ENCODE measurements at regions not wholly inside any gene's neighbourhood (a gene's known extent, or its start where the extent isn't known, plus 50 kb on each side); places are given as distances from the start of the nearest gene placed in this dataset.
"Not testable (repeated sequence)": the region's sequence is repeated elsewhere in the genome, so short reads cannot be mapped to it uniquely, and the experiment has no call there.

DNA sequence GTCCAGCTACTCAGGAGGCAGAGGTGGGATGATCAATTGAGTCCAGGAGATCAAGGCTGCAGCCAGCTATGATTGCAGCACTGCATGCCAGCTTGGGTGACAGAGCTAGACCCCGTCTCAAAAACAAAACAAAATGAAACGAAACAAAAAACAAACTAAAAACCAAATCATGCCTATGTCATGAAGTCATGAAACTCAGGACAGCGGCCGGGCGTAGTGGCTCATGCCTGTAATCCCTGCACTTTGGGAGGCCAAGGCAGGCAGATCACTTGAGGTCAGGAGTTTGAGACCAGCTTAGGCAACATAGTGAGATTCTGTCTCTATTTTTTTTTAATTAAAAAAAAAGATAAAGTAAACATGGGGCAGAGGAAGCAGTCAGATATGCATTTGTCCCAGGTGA is 472.6 kb downstream of the GOLGA6L6 start:
- H3K4me3 Mint-ChIP-seq; H3K36me3 Mint-ChIP-seq; DNase-seq; H3K4me1 Mint-ChIP-seq; H3K27ac Mint-ChIP-seq; H3K27me3 Mint-ChIP-seq (ENCODE audit: low read depth in 3 of 3); H3K9me3 Mint-ChIP-seq: not testable (repeated sequence)

GRCh38 chr15:20066173-20066572 is 475.4 kb downstream of the GOLGA6L6 start:
- H3K4me3 Mint-ChIP-seq; H3K27ac Mint-ChIP-seq; H3K36me3 Mint-ChIP-seq; DNase-seq; H3K4me1 Mint-ChIP-seq; H3K9me3 Mint-ChIP-seq; H3K27me3 Mint-ChIP-seq (ENCODE audit: low read depth in 3 of 3): not testable (repeated sequence)

- not testable (repeated sequence) for H3K36me3 Mint-ChIP-seq, DNase-seq
These were observed 476.1 kb downstream of the GOLGA6L6 start for GRCh38 chr15:20065508-20065907.

GRCh38 chr15:20063167-20063566 is 478.4 kb downstream of the GOLGA6L6 start:
- H3K27me3 Mint-ChIP-seq (ENCODE audit: low read depth in 3 of 3); DNase-seq; H3K36me3 Mint-ChIP-seq; H3K4me3 Mint-ChIP-seq; H3K9me3 Mint-ChIP-seq; H3K4me1 Mint-ChIP-seq; H3K27ac Mint-ChIP-seq: not testable (repeated sequence)

More at GRCh38 chr15:20065508-20065907, 476.1 kb downstream of the GOLGA6L6 start:
- H3K4me1 Mint-ChIP-seq; H3K27ac Mint-ChIP-seq; H3K4me3 Mint-ChIP-seq; H3K27me3 Mint-ChIP-seq (ENCODE audit: low read depth in 3 of 3); H3K9me3 Mint-ChIP-seq: not testable (repeated sequence)

DNA sequence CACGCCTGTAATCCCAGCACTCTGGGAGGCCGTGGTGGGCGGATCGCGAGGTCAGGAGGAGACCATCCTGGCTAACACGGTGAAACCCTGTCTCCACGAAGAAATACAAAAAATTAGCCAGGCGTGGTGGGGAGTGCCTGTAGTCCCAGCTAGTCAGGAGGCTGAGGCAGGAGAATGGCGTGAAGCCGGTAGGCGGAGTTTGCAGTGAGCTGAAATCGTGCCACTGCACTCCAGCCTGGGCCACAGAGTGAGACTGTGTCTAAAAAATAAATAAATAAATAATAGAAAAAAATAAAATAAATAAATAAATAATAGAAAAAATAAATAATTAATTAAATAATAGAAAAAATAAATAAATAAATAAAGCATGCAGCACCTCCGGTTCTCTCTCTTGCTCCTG is 480.8 kb downstream of the GOLGA6L6 start:
- not testable (repeated sequence) for H3K36me3 Mint-ChIP-seq; H3K27ac Mint-ChIP-seq; DNase-seq; H3K4me3 Mint-ChIP-seq; H3K4me1 Mint-ChIP-seq; H3K27me3 Mint-ChIP-seq (ENCODE audit: low read depth in 3 of 3); H3K9me3 Mint-ChIP-seq

DNA sequence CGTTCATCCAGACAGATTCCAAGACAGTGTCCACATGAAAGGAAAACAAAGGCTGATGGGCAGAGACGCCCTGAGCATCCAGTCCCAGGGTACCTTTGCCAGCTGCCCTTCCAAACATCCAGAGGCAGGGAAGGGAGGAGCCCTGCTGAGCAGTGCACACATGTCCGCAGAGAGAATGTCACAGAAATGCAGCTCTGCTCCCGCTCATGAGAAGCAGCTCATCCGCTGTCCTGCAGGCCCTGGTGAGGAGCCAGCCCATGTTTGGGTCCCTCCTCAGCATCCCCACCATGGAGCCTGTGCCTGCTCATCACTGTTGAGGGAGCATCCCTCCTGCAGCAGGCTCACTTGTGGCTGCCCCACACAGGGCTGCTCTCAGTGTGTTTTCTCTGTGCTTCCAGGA is 484.7 kb downstream of the GOLGA6L6 start:
- not testable (repeated sequence) for H3K36me3 Mint-ChIP-seq; H3K4me3 Mint-ChIP-seq; H3K27ac Mint-ChIP-seq; DNase-seq; H3K4me1 Mint-ChIP-seq; H3K27me3 Mint-ChIP-seq (ENCODE audit: low read depth in 3 of 3); H3K9me3 Mint-ChIP-seq

DNA sequence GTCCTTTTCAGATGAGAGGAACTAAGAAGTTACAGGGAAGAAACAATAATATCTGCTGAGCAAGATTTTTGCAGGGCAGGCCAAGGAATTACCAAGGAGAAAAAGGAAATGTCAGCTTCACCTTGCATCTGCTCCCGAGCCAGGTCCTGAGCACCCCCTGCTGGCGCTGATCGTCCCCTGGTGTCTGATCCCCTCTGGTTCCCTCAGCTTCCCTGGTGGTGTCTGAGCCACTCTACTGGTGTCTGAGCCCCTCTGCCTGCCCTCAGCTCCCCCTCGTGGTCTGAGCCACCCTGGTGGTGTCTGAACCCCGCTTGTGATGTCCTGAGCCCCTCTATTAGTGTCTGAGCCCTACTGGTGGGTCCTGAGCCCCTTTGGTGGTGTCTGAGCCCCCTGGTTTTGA is 485.7 kb downstream of the GOLGA6L6 start:
- not testable (repeated sequence) for H3K27ac Mint-ChIP-seq; H3K4me3 Mint-ChIP-seq; DNase-seq; H3K4me1 Mint-ChIP-seq; H3K9me3 Mint-ChIP-seq; H3K36me3 Mint-ChIP-seq; H3K27me3 Mint-ChIP-seq (ENCODE audit: low read depth in 3 of 3)

GRCh38 chr15:20048189-20048588 is 493.4 kb downstream of the GOLGA6L6 start:
- H3K4me1 Mint-ChIP-seq; H3K27ac Mint-ChIP-seq; H3K9me3 Mint-ChIP-seq; H3K4me3 Mint-ChIP-seq; DNase-seq; H3K27me3 Mint-ChIP-seq (ENCODE audit: low read depth in 3 of 3); H3K36me3 Mint-ChIP-seq: not testable (repeated sequence)

DNA sequence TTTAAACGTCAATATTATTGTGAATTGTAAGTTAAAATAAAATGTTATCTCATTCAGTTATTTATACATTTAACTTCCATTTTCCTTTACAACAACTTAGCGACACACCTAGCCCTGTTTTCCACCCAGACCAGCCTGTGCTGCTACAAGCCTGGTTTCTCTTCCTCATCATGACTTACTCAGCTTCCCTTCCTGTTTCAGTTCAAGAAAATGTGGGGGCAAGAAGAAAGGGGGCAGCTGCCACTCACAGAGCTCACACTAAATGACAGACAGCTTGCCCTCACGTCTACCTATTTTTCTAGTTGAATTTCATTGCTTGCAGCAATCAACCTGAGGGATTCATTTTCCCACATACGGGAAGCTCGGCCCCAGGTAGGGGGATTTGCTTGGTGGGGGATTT is 496.4 kb downstream of the GOLGA6L6 start:
- not testable (repeated sequence) for H3K4me3 Mint-ChIP-seq; H3K4me1 Mint-ChIP-seq; H3K36me3 Mint-ChIP-seq; H3K9me3 Mint-ChIP-seq; DNase-seq; H3K27ac Mint-ChIP-seq; H3K27me3 Mint-ChIP-seq (ENCODE audit: low read depth in 3 of 3)

DNA sequence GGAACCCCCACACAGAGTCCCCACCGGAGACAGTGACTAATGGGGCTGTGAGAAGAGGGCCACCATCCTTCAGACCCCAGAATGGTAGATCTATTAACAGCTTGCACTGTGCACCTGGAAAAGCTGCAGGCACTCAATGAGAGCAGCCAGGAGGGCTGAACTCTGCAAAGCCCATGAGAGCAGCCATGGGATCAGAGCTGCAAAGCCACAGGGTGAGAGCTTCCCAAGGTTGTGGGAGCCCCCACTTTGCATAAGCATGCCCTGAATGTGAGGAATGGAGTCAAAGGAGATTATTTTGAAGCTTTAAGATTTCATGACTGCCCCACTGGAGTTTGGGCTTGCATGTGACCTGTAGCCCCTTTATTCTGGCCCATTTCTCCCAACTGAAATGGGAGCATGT is 500.9 kb downstream of the GOLGA6L6 start:
- H3K36me3 Mint-ChIP-seq; H3K27me3 Mint-ChIP-seq (ENCODE audit: low read depth in 3 of 3); H3K4me3 Mint-ChIP-seq; H3K4me1 Mint-ChIP-seq; H3K27ac Mint-ChIP-seq; H3K9me3 Mint-ChIP-seq; DNase-seq: not testable (repeated sequence)

GRCh38 chr15:20025040-20025439 is 516.6 kb downstream of the GOLGA6L6 start:
- H3K4me3 Mint-ChIP-seq; H3K4me1 Mint-ChIP-seq; H3K27me3 Mint-ChIP-seq (ENCODE audit: low read depth in 3 of 3); H3K9me3 Mint-ChIP-seq; H3K36me3 Mint-ChIP-seq; DNase-seq; H3K27ac Mint-ChIP-seq: not testable (repeated sequence)

DNA sequence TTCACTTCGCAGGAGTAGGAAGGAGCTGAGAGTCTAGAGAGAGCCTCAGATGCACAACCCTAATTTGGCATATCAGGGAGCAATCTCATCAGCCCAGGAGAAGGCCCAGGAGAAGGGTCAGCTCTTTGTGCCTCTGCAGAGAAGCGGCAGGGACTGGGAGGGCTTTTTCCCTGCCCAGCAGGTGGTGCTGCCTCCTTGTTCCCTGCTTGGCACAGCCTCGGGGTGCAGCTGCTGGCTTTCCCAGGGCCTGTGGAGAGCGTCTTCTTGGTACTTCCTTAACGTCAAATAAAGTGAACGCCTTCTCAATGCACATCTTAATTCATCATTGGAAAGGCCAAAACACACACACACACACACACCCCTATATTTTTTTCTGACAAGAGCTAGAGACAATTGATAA is 519.3 kb downstream of the GOLGA6L6 start:
- not testable (repeated sequence) for H3K4me1 Mint-ChIP-seq; H3K4me3 Mint-ChIP-seq; DNase-seq; H3K27me3 Mint-ChIP-seq (ENCODE audit: low read depth in 3 of 3); H3K27ac Mint-ChIP-seq; H3K9me3 Mint-ChIP-seq; H3K36me3 Mint-ChIP-seq

- H3K27me3 Mint-ChIP-seq (ENCODE audit: low read depth in 3 of 3); H3K27ac Mint-ChIP-seq; H3K9me3 Mint-ChIP-seq; DNase-seq; H3K36me3 Mint-ChIP-seq; H3K4me1 Mint-ChIP-seq; H3K4me3 Mint-ChIP-seq: not testable (repeated sequence)
These were observed 520.2 kb downstream of the GOLGA6L6 start for GRCh38 chr15:20021351-20021750.

GRCh38 chr15:20020588-20020987 is 521.0 kb downstream of the GOLGA6L6 start:
- not testable (repeated sequence) for H3K27ac Mint-ChIP-seq; H3K36me3 Mint-ChIP-seq; H3K4me1 Mint-ChIP-seq; DNase-seq; H3K4me3 Mint-ChIP-seq; H3K27me3 Mint-ChIP-seq (ENCODE audit: low read depth in 3 of 3); H3K9me3 Mint-ChIP-seq

DNA sequence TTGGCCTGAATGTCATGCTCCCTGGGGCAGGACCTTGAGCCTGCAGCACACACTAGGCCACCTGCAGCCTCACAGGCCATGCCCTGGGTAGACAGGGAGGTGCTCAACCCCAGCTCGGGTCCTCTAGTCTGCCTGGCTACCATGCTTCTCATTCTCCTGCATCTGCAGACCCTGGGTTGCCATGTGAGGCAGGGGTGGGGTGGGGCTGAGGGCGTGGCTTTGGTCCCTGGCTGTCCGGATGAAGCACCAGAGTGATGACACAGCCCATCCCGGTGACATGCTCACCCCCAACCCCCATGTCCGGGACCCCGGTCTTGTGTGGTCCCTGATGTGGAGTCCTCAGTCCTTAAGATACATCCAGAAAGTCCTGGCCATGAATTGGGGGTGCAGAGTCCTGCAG is 521.8 kb downstream of the GOLGA6L6 start:
- not testable (repeated sequence) for H3K27me3 Mint-ChIP-seq (ENCODE audit: low read depth in 3 of 3); H3K9me3 Mint-ChIP-seq; H3K27ac Mint-ChIP-seq; H3K36me3 Mint-ChIP-seq; H3K4me3 Mint-ChIP-seq; DNase-seq; H3K4me1 Mint-ChIP-seq

DNA sequence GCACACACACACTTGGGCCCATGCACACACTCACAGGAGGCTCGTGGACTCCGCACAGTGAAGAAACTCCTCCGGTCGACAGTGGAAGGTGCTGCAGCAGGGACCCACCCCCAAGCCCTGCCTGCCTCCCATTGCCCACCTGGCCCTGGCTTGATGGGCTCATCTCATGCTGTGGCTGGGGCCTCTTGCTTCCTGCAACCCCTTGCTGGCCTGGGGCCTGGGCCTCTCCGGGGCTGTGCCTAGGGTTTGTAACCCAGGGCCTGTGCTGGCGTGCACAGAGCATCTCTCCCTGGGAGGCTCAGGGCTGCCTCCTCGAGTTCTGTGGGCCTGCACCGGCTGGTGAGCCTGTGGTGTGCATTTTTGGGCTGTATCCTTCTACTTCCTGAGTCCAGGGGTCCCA is 524.0 kb downstream of the GOLGA6L6 start:
- H3K27ac Mint-ChIP-seq, DNase-seq: not testable (repeated sequence)

More for the DNA sequence above, 524.0 kb downstream of the GOLGA6L6 start:
- not testable (repeated sequence) for H3K9me3 Mint-ChIP-seq; H3K36me3 Mint-ChIP-seq; H3K4me3 Mint-ChIP-seq; H3K4me1 Mint-ChIP-seq; H3K27me3 Mint-ChIP-seq (ENCODE audit: low read depth in 3 of 3)

All from immature natural killer cell (primary cell).